HFF-Myc (cell line): ENCODE measurements at regions not wholly inside any gene's neighbourhood (a gene's known extent, or its start where the extent isn't known, plus 50 kb on each side); places are given as distances from the start of the nearest gene placed in this dataset.

Source experiments
- DNase-seq: peaks from one replicate; pipeline ENCODE4 v3.0.0-alpha.2; 2011; ENCODE audit warnings: low read depth; ENCODE audit errors: extremely low read depth
- H3K4me3 ChIP-seq: replicated peaks from 2 replicates; pipeline ENCODE4 v1.5.1; 2011; ENCODE audit warnings: low read depth, mild to moderate bottlenecking, control low read depth, low read length
- CTCF ChIP-seq: IDR thresholded peaks from 2 replicates; pipeline ENCODE4 v1.5.1; 2012; ENCODE audit warnings: mild to moderate bottlenecking, low read depth, low read length, control low read depth; ENCODE audit errors: missing control alignments

- no peak overlapping the region for H3K4me3 ChIP-seq
- no peak for DNase-seq
- no peak for TF ChIP-seq CTCF
These were observed 53.0 kb upstream of the SMOX start for GRCh38 chr20:4095639-4096038.

DNA sequence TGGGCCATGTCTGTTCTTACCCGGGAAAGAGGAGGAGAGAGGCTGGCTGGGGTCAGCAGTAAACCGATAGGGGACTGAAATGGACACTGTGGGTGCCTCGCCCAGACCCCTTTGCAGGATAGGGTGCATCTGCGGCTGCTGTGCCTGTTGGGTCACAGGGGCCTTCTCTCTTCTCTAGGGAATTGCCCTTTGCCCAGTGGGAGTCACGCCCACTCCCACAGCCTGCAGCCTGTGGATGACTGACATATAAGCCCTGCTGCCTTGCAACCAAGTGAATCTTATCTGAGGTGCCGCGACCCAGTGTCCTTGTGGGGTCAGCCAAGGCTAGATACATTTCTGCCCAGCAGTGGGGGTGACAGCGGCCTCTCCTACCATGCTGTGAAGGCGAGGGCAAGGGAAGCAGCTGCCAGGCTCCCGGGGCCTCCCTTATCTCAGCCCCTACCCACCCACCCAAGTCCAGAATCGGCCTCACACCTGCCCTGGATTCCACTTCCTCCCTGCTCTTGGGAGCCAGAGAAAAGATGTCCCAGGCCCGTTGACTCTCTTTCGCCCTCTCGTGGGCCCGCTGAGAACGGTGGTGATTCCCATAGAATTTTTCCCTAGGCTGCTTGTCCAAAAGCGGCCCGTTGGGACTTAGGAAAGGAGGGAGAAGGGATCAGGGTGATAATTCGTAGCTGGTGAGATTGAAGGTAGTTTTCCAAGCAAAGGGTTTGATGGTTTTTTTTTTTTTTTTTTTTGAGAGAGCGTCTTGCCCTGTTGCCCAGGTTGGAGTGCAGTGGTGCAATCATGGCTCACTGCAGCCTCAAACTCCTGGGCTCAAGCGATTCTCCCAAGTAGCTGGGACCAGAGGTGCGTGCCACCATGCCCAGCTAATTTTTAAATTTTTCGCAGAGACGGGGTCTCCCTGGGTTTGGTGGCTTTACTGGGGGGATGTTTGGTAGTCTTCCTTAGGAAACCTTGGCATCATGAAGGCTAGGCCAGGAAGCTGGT is 56.8 kb upstream of the SMOX start:
- peak; percentile 73 for TF ChIP-seq CTCF
- DNase-seq, result no peak
- no peak overlapping the region for H3K4me3 ChIP-seq

GRCh38 chr20:4090756-4091489 is 57.7 kb upstream of the SMOX start:
- DNase-seq, result no peak
- no peak overlapping the region for H3K4me3 ChIP-seq
- TF ChIP-seq CTCF, result no peak

DNA sequence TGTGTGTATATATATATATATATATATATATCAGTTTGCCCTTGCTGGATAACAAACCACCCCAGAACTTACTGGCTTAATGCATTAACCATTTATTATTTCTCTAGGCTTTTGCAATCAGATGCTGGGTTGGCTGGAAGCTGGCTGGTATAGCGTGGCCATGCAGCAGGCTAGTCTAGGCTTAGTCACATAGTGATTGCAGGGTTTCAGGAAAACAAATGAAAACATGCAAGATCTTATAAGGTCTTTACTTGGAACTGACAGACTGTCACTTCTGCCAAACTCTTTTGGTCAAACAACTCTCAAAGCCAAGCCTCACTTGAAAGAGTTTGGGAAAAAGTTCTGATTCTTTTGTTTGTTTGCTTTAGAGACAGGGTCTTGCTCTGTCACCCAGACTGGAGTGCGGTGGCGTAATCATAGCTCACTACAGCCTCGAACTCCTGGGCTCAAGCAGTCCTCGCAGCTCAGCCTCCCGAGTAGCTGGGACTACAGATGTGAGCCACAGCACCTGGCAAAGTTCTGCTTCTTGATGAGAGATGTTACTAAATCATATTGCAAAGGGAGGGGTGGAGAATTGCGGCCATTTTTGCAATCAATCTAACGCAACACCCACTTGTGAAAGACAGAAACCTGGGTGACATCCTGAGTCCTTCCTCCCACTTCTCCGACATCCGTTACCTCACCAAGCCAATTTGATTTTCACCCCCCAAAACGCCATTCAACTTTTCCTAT is 58.7 kb upstream of the SMOX start:
- no peak overlapping the region for H3K4me3 ChIP-seq
- DNase-seq, result no peak
- TF ChIP-seq CTCF, result no peak

DNA sequence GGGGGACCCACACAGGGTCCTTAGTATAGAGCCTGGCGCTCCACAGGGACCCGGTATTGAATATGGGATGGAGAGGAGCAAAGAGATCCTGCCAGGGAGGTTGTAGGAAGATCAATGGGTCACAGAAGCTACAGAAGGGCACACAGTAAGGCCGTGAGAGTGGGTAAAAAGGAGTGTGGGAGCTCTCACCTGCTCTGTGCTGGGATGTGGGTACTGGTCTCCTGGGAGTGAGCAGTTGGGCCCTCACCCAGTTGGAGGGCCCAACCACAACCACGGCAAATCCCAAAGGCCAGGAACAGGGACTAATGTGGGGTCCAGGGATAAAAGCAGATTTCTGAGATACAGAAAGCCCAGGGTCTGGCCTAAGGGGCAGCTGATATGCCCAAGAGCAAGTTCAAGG is 59.9 kb upstream of the SMOX start:
- H3K4me3 ChIP-seq, result no peak overlapping the region
- no peak for TF ChIP-seq CTCF
- DNase-seq, result no peak

GRCh38 chr20:4087923-4088322 is 60.7 kb upstream of the SMOX start:
- no peak for DNase-seq
- no peak overlapping the region for H3K4me3 ChIP-seq
- TF ChIP-seq CTCF, result no peak
